AG10803 (cell line): ENCODE measurements at regions not wholly inside any gene's neighbourhood (a gene's known extent, or its start where the extent isn't known, plus 50 kb on each side); places are given as distances from the start of the nearest gene placed in this dataset.
A peak's percentile ranks its signal among the peaks of the same experiment; 100 is the strongest.

Experiments used
- DNase-seq: peaks from one replicate; pipeline ENCODE4 v3.0.0; 2010; ENCODE audit warnings: low read depth
- H3K4me3 ChIP-seq: 2 replicates; pipeline ENCODE4 v1.5.1; 2011; ENCODE audit warnings: mild to moderate bottlenecking, low read length, control low read depth
- CTCF ChIP-seq: conservative IDR thresholded peaks from 2 replicates; pipeline ENCODE4 v1.5.1; 2011; ENCODE audit warnings: mild to moderate bottlenecking, low read length, control low read depth, inconsistent platforms

DNA sequence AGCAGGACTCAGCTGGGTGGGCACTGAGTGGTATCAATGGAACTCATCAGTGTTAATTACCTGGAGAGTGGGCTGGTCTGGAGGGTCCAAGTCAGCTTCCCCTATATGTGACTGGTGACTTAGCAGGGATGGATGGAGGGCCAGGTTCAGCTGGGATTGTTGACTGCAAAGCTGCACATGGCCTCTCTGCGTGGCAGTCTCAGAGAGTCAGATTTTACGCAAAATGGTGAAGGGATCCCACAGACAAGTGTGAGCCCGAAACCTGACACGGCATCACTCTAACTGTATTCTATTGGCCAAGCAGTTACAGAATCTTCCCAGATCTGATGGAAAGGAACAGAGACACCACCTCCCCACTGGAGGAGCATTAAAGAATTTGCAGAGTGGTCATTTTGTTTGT is 716.0 kb upstream of the TBX3 start:
- TF ChIP-seq CTCF, result no peak
- no peak overlapping the region for H3K4me3 ChIP-seq
- no peak for DNase-seq

GRCh38 chr12:115398311-115398781 is 714.4 kb upstream of the TBX3 start:
- peak; percentile 33 for DNase-seq
- peak; percentile 30 for TF ChIP-seq CTCF

DNA sequence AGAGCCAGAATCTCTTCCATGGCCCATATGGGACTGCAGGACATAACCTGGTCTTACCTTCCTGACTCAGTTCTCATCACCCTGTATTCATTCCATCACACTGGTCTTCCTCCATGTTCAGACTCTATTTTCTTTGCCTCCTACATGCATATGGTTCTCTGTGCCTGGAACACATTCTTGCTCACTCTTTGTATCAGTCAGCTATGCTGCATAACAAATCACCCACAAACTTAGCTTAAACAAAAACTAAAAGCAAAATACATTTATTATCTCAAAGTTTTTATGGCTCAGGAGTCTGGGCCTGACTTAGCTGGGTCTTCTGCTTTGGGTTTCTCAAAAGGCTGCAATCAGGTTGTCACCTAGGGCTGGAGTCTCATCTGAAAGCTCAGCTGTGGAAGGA is 712.6 kb upstream of the TBX3 start:
- no peak overlapping the region for H3K4me3 ChIP-seq
- TF ChIP-seq CTCF, result no peak
- DNase-seq, result no peak

More at GRCh38 chr12:115398311-115398781, 714.4 kb upstream of the TBX3 start:
- H3K4me3 ChIP-seq, result no peak overlapping the region

DNA sequence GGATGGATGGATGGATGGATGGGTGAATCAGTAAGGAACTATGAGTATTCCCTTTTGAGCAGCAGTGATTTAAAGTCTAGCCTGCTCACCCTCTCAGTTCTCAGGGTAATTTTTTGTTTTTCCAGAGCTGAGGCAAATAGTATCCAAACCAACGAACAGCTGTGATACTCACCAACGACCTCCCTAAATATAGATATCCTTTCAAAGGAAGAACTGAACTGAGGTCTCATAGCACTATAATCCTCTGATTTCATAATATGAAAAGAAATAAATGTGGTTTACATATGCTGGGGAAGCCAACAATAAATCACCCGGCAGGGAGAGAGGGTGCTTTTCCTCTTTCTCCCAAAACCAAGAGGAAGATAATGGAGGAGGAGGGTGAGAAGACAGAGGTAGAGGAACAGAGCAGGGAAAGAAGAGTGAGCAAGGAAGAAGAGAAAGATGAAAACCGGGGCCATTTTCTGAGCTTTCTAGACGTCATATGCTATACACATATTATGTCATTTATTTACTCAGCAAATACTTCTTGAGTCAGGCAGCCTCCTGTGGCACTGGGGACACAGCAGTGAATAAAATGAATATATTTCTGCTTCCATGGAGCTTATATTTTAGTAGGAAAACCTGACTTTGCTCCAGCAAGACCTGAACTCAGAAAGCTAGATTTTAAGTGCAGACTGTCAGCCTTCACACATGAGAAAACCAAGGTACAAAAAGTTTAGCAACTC is 710.7 kb upstream of the TBX3 start:
- peak; percentile 42 for DNase-seq
- H3K4me3 ChIP-seq, result no peak overlapping the region
- TF ChIP-seq CTCF, result no peak

GRCh38 chr12:115388139-115388538 is 704.2 kb upstream of the TBX3 start:
- no peak for TF ChIP-seq CTCF
- no peak overlapping the region for H3K4me3 ChIP-seq
- DNase-seq, result no peak

- DNase-seq, result no peak
- no peak for TF ChIP-seq CTCF
- H3K4me3 ChIP-seq, result no peak overlapping the region
Observed at GRCh38 chr12:115387467-115387901, 703.5 kb upstream of the TBX3 start.

DNA sequence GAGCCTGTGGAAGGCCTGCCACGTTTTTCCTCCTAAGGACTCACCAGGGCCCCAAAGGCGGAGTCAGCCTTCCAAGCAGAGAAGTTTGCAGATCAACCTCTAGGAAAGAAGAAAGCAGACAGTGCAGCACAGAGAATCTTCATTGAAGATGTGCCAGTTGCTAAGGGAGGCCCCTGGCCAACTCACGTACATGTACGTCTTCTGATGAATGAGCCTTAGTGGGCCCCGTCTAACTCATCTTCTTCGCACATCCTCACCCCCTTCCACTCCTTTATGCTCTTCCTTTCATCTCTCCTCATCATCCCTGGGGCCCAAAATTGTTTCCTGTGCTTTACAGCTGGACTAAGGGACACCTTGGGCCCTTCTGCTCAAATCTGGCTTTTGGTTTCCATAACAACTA is 703.0 kb upstream of the TBX3 start:
- no peak for DNase-seq
- no peak overlapping the region for H3K4me3 ChIP-seq
- no peak for TF ChIP-seq CTCF
